ENCODE measurements at regions not wholly inside any gene's neighbourhood (a gene's known extent, or its start where the extent isn't known, plus 50 kb on each side); places are given as distances from the start of the nearest gene placed in this dataset.

DNA sequence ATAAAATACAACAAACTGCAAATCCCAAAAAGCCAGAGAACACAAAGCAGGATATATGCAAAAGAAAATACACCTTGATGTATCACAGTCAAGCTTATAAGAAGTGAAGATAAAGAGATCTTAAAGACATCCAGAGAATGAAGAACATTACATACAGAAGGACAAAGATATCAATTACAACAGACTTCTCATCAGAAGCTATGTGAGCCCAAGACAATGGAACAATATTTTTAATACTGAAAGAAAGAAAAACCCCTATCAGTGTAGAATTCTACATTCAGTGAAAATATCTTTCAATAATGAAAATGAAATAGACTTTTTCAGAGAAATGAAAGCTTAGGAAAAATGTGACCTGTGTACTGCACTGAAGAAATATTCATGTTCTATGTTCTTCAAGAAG lies 104.5 kb upstream of the PHACTR3 start:
- DNase-seq = no peak

DNA sequence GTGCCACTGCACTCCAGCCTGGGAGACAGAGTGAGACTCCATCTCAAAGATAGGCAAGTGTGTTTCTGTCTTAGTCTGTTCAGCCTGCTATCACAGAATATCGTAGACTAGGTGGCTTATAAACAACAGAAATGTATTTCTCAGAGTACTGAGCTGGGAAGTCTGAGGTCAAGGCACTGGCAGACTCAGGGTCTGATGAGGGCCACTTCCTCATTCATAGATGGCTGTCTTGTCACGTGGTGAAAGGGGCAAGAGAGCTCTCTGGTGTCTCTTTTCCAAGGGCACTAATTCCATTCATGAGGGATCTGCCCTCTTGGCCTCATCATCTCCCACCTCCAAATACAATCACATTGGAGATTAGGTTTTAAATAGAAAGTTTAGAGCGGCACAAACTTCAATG lies 95.6 kb upstream of the PHACTR3 start:
- no peak for DNase-seq

DNA sequence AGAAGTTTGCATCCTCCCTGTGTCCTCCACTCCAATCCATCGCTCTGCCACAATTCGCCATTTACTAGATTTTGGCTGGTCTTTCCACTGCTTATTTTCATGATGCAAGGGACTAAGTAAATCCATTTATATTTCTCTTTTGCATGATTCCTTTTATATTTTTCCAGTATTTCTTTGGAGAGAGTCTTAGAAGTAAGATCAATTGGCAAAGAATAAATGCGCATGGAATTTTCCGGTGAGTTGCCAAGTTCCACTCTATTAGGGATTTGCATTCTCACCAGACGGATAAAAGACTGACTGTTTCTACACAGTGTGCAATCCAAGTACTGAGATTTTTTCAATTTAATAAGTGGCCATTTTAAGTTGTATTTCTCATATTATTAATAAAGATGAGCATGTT lies 91.7 kb upstream of the PHACTR3 start:
- DNase-seq = no peak

DNA sequence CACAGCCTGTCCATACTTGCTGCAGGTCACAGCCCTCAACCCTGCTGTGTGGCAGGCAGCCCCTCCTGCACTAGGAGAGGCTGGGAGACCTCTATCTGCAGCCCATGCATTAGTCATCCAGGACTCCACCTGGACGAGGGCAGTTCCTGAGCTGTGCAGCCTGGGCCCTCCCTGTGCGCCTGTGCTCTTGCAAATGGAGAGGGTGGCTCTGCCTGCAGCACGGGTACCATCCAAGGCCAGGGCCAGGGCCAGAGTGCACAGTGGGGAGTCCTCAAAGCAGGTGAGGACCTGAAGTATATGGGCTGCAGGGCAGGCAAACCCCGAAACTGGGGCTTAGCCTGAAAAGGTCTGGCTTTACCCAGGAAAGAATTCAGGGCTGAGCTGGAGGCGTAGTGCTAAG lies 89.8 kb upstream of the PHACTR3 start:
- DNase-seq = no peak

DNA sequence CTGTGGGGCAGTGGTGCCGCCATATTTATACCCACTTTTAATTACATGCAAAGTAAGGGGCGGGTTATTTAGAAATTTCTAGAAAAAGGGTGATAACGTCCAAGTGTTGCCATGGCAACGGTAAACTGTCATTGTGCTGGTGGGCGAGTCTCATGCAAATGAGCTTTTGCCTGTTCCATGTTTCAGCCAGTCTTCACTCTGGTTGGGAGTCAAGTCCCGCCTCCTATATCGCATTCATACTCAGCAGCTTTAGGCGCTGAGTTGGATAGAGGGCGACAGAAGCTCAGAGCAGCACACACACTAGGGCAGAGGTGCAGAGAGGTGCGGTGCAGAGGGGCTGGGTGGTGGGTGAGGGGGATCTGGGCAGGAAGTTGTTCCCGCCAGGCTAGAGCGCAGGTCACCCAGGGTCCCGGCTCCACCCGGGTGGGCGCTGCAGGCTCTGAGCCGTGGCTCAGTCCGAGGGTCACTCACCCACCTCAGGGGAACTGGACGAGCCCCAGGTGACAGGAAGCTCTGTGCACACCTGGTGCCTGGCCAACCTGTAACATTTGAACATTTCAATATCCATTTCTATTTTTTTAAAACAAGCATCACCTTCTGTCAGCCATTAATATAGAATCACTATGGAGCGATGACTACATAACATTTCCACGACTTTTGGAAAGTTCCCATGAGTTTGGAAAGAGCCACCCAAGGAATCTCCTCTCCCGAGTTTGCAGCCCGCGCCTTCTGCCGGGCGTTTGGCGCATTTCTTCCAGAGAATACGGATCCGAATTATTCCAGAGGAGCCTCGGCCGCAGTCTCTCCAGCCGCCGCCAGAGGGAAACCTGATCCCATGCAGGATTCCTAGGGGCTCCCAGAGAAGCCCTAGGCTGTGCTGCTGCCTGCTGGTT lies 89.1 kb upstream of the PHACTR3 start:
- DNase-seq = peak; percentile 25 to 45

DNA sequence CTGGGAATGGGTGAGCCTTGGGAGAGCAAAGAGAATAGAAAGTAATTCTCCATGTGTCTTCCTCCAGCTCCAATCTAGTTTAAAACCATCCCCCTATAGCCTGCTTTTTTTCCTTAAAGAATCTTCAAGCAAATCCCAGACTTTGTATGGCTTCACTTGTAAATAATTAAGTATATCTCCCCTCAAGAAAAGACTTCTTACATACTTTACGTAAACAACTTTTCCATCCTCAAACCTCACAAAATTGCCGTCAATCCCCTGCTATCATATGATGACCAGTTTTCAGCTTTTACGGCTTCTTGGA lies 88.5 kb upstream of the PHACTR3 start:
- no peak for DNase-seq

DNA sequence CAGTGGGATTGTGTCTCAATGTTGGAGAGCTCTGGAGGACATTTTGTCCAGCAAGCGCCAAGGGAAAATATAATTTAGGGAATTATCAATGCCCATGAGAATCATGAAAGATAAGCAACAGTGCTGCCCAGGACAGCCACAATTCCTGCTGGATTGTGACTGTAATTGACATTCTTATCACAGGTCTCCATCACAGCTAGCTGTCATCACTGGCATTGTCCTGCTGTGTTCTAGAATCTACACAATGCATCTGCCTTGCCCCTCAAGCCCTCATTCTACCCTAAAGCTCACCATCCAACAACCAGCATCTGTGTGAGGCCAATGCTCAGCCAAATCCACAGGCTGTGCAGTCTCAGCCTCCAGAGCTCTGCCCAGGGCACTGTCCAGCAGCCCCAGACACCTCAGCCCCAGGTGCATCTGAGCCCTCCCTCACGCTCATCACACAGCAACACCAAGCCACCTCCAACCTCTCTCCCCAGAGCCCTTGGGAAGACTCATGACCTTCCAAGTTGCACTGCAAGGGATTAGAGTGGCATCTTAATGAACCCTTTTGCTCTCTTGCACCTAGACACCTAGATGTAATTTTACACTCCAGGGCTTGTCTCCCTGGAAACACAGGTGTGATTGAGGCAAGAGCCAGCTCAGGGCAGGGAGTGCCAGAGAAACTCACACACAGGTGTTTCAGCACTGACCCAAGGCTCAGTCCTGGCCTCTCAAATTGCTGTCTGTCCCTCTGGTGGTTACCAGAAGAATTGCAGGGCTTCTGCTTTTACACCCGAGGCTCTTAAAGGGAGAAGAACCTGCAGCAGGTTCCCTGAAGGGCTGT lies 85.2 kb upstream of the PHACTR3 start:
- peak; percentile 59 to 66 for DNase-seq

DNA sequence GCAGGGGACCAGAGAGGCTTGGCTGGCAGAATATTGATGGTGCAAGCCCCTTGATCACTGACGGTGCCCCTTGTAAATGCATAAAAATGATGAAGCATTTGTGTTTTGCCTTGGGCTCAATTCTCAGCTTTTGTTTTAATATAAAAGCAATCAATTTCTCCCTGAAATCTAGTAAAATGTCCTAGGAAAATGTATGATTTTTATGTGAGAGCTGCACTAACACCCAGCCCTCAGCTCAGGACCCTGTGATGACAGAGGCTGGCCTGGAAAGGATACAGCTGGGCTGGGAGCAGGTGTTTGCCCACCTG lies 84.7 kb upstream of the PHACTR3 start:
- DNase-seq = no peak

DNA sequence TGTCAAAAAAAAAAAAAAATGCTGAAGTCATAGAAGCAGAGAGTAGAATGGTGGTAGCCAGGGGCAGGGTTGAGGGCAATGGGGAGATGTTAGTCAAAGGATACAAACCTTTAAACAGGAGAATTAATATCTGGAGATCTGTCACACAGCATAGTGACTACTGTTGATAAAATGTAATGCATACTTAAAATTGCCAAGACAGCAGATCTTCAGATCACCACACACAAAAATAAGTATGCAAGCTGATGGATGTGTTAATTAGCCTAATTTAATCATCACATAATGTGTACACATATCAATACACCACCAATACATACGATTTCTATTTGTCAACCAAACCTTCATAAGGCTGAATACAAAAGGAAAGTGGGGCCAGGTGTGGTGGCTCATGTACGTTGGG lies 83.5 kb upstream of the PHACTR3 start:
- no peak for DNase-seq

DNA sequence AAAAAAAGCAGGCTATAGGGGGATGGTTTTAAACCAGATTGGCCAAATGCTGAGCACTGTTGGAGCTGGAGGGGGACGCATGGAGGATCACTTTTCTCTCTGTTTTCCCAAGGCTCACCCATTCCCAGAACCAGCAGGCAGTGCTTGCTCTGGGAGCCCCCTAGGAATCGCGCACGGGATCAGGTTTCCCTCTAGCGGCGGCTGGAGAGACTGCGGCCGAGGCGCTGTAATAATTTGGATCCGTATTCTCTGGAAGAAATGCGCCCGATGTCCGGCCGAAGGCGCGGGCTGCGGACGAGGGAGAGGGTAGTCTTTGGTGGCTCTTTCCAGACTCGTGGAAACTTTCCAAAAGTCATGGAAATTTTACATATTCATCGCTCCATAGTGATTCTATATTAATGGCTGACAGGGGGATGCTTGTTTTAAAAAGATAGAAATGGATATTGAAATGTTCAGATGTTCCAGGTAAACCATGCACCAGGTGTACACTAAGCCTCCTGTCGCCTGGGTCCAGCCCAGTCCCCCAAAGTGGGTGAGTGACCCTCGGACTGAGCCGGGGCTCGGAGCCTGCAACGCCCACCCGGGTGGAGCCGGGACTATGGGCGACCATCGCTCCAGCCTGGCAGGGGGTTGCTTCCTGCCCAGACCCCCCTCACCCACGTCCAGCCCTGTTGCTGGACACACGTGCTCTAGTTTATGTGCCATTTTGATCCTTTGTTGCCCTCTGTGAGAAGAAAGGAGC lies 78.7 kb upstream of the PHACTR3 start:
- peak; percentile 26 to 47 for DNase-seq

DNA sequence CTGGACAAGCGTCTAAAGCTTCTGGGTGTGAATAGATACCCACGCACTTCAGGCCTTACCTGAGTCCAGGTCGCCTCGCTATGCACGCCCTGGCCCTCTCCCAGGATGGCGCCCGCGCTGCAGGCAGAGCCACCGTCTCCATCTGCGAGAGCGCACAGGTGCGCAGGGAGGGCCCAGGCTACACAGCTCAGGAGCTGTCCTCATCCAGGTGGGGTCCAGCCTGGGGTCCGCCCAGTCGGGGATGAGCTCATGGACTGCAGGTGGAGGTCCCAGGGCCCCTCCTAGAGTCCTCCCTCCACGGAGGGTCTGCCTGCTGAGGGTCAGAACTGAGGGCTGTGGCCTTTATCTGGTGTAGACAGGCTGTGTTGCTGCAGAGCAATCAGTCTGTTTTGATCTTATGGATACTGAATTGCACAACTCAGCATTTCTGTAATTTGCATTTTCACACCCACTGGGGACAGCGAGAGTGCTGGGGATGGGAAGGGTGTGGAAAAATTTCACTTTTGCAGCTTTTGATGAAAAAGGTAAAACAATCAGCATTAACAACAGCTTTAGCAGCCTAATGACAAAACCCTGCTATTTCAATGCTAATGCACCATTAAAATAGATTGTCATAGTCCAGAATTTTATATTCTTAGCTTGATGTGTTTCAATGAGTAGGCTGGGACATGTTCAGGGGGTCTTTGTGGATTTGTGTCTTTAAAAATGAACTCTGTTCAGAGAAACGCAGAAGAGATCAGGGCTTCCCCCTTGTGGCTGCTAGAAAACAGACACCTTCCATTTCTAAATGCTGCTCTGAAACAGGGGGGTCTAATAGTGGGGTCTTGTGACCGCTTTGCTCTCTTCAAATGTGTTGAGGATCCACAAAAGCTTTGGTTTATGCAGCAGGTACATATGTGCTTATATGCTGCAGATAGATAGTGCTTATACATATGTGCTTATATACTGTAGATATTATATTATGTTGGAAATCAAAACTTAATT lies 77.8 kb upstream of the PHACTR3 start:
- no peak for DNase-seq

DNA sequence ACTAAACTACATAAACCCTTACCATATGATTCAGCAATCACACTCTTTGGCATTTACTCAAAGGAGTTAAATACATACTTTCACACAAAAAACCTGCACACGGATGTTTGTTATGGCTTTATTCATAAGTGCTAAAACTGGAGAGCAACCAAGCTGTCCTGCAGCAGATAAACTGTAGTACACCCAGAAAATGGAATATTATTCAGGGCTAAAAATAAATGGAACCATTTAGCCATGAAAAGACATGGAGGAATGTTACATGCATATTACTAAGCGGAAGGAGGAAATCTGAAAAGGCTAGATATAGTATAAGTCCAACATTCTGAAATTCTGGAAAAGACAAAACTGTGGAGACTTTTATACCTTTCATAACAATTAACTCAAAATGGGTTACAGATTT lies 73.6 kb upstream of the PHACTR3 start:
- DNase-seq = no peak

DNA sequence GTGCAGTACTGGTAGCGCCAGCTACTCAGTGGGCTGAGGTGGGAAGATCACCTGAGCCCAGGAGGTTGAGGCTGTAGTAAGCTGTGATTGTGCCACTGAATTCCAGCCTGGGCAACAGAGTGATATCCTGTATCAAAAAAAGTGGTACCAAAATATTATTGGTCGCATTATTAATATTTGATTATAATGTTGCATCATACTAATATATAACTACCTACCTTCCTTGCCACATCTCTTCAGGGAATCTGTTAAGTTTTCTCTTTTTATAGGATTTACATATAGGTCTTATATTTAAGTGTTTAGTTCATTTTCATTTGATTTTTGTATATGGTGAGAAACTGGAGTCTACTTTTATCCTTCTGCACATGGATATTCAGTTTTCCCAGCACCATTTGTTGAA lies 66.3 kb upstream of the PHACTR3 start:
- no peak for DNase-seq

DNA sequence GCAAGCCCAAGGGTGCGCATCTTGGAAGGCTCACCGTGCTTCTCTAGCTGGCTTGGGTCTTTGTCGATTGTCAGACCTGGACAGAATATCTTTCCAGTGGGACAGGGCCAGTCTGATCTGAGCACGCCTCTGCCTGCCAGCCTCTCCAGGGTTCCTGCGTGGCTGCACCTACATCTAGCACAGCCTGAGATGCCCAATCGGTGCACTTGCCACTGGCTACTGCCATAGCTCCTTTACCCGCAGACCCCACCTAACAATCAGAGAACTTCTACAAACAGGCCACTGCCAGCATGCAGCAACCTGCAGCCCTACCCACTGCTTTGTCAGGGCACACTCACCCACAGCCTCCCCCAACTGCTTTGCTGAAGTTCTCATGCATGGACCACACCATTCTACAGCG lies 56.7 kb upstream of the PHACTR3 start:
- no peak for DNase-seq

Data from inflammatory macrophage (primary cell).